ENCODE measurements at regions not wholly inside any gene's neighbourhood (a gene's known extent, or its start where the extent isn't known, plus 50 kb on each side); places are given as distances from the start of the nearest gene placed in this dataset.

GRCh38 chr1:218700666-218701065 lies 355.5 kb downstream of the TGFB2 start:
- DNase-seq (ENCODE audit: low read depth), result no peak
- no peak for TF ChIP-seq CTCF (IDR thresholded peaks at IDR 0.05; ENCODE audit: low read depth, low read length, missing control alignments)
- H3K4me3 ChIP-seq (ENCODE audit: low read depth, low read length), result no peak overlapping the region

- H3K4me3 ChIP-seq (ENCODE audit: low read depth, low read length), result no peak overlapping the region
- DNase-seq (ENCODE audit: low read depth), result no peak
- TF ChIP-seq CTCF (IDR thresholded peaks at IDR 0.05; ENCODE audit: low read depth, low read length, missing control alignments), result no peak
These were observed 356.0 kb downstream of the TGFB2 start for GRCh38 chr1:218701131-218701530.

- TF ChIP-seq CTCF (IDR thresholded peaks at IDR 0.05; ENCODE audit: low read depth, low read length, missing control alignments), result no peak
- no peak overlapping the region for H3K4me3 ChIP-seq (ENCODE audit: low read depth, low read length)
- no peak for DNase-seq (ENCODE audit: low read depth)
These were observed 357.6 kb downstream of the TGFB2 start for GRCh38 chr1:218702775-218703174.

- no peak for TF ChIP-seq CTCF (IDR thresholded peaks at IDR 0.05; ENCODE audit: low read depth, low read length, missing control alignments)
- no peak for DNase-seq (ENCODE audit: low read depth)
- H3K4me3 ChIP-seq (ENCODE audit: low read depth, low read length), result no peak overlapping the region
These were observed 358.7 kb downstream of the TGFB2 start for GRCh38 chr1:218703836-218704235.

GRCh38 chr1:218705391-218705790 lies 360.3 kb downstream of the TGFB2 start:
- DNase-seq (ENCODE audit: low read depth), result no peak
- H3K4me3 ChIP-seq (ENCODE audit: low read depth, low read length), result no peak overlapping the region

GRCh38 chr1:218705911-218706893 lies 361.1 kb downstream of the TGFB2 start:
- H3K4me3 ChIP-seq (ENCODE audit: low read depth, low read length), result no peak overlapping the region
- no peak for TF ChIP-seq CTCF (IDR thresholded peaks at IDR 0.05; ENCODE audit: low read depth, low read length, missing control alignments)
- no peak for DNase-seq (ENCODE audit: low read depth)

More at GRCh38 chr1:218705391-218705790, 360.3 kb downstream of the TGFB2 start:
- no peak for TF ChIP-seq CTCF (IDR thresholded peaks at IDR 0.05; ENCODE audit: low read depth, low read length, missing control alignments)

Data from GM12864 (cell line).